ENCODE measurements at regions not wholly inside any gene's neighbourhood (a gene's known extent, or its start where the extent isn't known, plus 50 kb on each side); places are given as distances from the start of the nearest gene placed in this dataset.

- TF ChIP-seq ZBTB33 (IDR thresholded peaks at IDR 0.05; ENCODE audit: borderline replicate concordance, low read depth) (no peak), CTCF (IDR thresholded peaks at IDR 0.05) (no peak), EZH2phosphoT487 (IDR thresholded peaks at IDR 0.05; ENCODE audit: borderline replicate concordance, low read depth) (no peak), FOXM1 (IDR thresholded peaks at IDR 0.05; ENCODE audit: low read depth) (no peak), SIN3A (IDR thresholded peaks at IDR 0.05; ENCODE audit: borderline replicate concordance, low read depth, low read length) (no peak), MXI1 (IDR thresholded peaks at IDR 0.05; ENCODE audit: low read depth, low read length) (no peak), IRF3 (IDR thresholded peaks at IDR 0.05; ENCODE audit: low read depth, low read length) (no peak), EP300 (IDR thresholded peaks at IDR 0.05; ENCODE audit: borderline replicate concordance in 1 of 2, low read depth in 1 of 2, low read length in 1 of 2) (no peak), USF2 (IDR thresholded peaks at IDR 0.05; ENCODE audit: borderline replicate concordance, low read depth, low read length) (no peak), MAX (IDR thresholded peaks at IDR 0.05; ENCODE audit: low read depth) (no peak)
These were observed 440.9 kb downstream of the LRFN5 start for GRCh38 chr14:42047421-42048055.

Measured in SK-N-SH (cell line).